ENCODE measurements at regions not wholly inside any gene's neighbourhood (a gene's known extent, or its start where the extent isn't known, plus 50 kb on each side); places are given as distances from the start of the nearest gene placed in this dataset.

DNA sequence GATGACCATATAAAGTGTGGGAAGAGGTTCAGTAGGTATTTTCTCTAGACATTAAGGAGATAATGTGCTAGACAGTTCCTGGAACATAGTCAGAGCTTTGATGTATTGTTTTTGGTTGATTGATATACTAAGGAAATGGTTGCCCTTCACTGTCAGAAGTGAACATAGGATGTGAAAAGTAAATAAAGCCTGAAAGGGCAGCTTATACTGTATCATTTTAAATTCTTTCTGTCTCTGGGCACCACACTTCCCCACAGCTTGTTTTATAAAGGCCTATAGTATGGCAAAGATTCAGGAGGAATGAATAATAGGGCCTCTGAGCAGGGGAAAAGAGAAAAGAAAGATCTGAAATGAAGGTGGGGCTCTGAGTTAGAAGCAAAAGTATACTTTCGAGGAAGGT lies 72.7 kb upstream of the ITPRID2 start:
- TF ChIP-seq POLR2A (IDR thresholded peaks at IDR 0.05; ENCODE audit: low read depth, low read length) (no peak), EZH2 (IDR thresholded peaks at IDR 0.05; ENCODE audit: borderline replicate concordance, low read depth, low read length, severe bottlenecking) (no peak), POLR2AphosphoS5 (IDR thresholded peaks at IDR 0.05; ENCODE audit: insufficient read depth, low read depth, low read length) (no peak)
- TF ChIP-seq, protein P1, sequence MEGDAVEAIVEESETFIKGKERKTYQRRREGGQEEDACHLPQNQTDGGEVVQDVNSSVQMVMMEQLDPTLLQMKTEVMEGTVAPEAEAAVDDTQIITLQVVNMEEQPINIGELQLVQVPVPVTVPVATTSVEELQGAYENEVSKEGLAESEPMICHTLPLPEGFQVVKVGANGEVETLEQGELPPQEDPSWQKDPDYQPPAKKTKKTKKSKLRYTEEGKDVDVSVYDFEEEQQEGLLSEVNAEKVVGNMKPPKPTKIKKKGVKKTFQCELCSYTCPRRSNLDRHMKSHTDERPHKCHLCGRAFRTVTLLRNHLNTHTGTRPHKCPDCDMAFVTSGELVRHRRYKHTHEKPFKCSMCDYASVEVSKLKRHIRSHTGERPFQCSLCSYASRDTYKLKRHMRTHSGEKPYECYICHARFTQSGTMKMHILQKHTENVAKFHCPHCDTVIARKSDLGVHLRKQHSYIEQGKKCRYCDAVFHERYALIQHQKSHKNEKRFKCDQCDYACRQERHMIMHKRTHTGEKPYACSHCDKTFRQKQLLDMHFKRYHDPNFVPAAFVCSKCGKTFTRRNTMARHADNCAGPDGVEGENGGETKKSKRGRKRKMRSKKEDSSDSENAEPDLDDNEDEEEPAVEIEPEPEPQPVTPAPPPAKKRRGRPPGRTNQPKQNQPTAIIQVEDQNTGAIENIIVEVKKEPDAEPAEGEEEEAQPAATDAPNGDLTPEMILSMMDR (IDR thresholded peaks at IDR 0.05; ENCODE audit: extremely low read depth in 1 of 2, insufficient read depth in 1 of 2, low read depth in 1 of 2, low read length in 2 of 2), result no peak

Data from endothelial cell of umbilical vein (primary cell).